ENCODE measurements at regions not wholly inside any gene's neighbourhood (a gene's known extent, or its start where the extent isn't known, plus 50 kb on each side); places are given as distances from the start of the nearest gene placed in this dataset.
"Not testable (repeated sequence)": the region's sequence is repeated elsewhere in the genome, so short reads cannot be mapped to it uniquely, and the experiment has no call there.

- not testable (repeated sequence) for H3K36me3 Mint-ChIP-seq (ENCODE audit: insufficient read depth); ATAC-seq (replicated peaks; ENCODE audit: extremely low read depth, poor library complexity, severe bottlenecking); H3K27me3 Mint-ChIP-seq; DNase-seq (ENCODE audit: low spot score in 2 of 2); H3K4me1 Mint-ChIP-seq; H3K27ac Mint-ChIP-seq (ENCODE audit: low read depth); H3K9me3 Mint-ChIP-seq; H3K4me3 Mint-ChIP-seq
These were observed 274.5 kb downstream of the LIPI start for GRCh38 chr21:13936033-13936937.

GRCh38 chr21:13935396-13936032 lies 275.2 kb downstream of the LIPI start:
- not testable (repeated sequence) for H3K4me3 Mint-ChIP-seq; H3K27ac Mint-ChIP-seq (ENCODE audit: low read depth); H3K4me1 Mint-ChIP-seq

GRCh38 chr21:13934887-13935342 lies 275.8 kb downstream of the LIPI start:
- not testable (repeated sequence) for H3K36me3 Mint-ChIP-seq (ENCODE audit: insufficient read depth); ATAC-seq (replicated peaks; ENCODE audit: extremely low read depth, poor library complexity, severe bottlenecking); H3K4me1 Mint-ChIP-seq; DNase-seq (ENCODE audit: low spot score in 2 of 2); H3K9me3 Mint-ChIP-seq; H3K4me3 Mint-ChIP-seq; H3K27me3 Mint-ChIP-seq; H3K27ac Mint-ChIP-seq (ENCODE audit: low read depth)

More at GRCh38 chr21:13935396-13936032, 275.2 kb downstream of the LIPI start:
- ATAC-seq (replicated peaks; ENCODE audit: extremely low read depth, poor library complexity, severe bottlenecking); H3K36me3 Mint-ChIP-seq (ENCODE audit: insufficient read depth); H3K9me3 Mint-ChIP-seq; DNase-seq (ENCODE audit: low spot score in 2 of 2); H3K27me3 Mint-ChIP-seq: not testable (repeated sequence)

GRCh38 chr21:13923175-13923574 lies 287.6 kb downstream of the LIPI start:
- DNase-seq (ENCODE audit: low spot score in 2 of 2); H3K36me3 Mint-ChIP-seq (ENCODE audit: insufficient read depth); H3K27me3 Mint-ChIP-seq; H3K27ac Mint-ChIP-seq (ENCODE audit: low read depth); H3K4me1 Mint-ChIP-seq; ATAC-seq (replicated peaks; ENCODE audit: extremely low read depth, poor library complexity, severe bottlenecking); H3K4me3 Mint-ChIP-seq; H3K9me3 Mint-ChIP-seq: not testable (repeated sequence)

- not testable (repeated sequence) for ATAC-seq (replicated peaks; ENCODE audit: extremely low read depth, poor library complexity, severe bottlenecking); H3K27me3 Mint-ChIP-seq; H3K27ac Mint-ChIP-seq (ENCODE audit: low read depth); DNase-seq (ENCODE audit: low spot score in 2 of 2); H3K36me3 Mint-ChIP-seq (ENCODE audit: insufficient read depth); H3K4me3 Mint-ChIP-seq; H3K4me1 Mint-ChIP-seq; H3K9me3 Mint-ChIP-seq
These were observed 289.3 kb downstream of the LIPI start for GRCh38 chr21:13921455-13921854.

- not testable (repeated sequence) for H3K27me3 Mint-ChIP-seq; DNase-seq (ENCODE audit: low spot score in 2 of 2); ATAC-seq (replicated peaks; ENCODE audit: extremely low read depth, poor library complexity, severe bottlenecking); H3K36me3 Mint-ChIP-seq (ENCODE audit: insufficient read depth); H3K4me1 Mint-ChIP-seq; H3K27ac Mint-ChIP-seq (ENCODE audit: low read depth); H3K4me3 Mint-ChIP-seq; H3K9me3 Mint-ChIP-seq
These were observed 297.8 kb downstream of the POTED start for GRCh38 chr21:13907385-13907784.

- not testable (repeated sequence) for H3K9me3 Mint-ChIP-seq; H3K36me3 Mint-ChIP-seq (ENCODE audit: insufficient read depth); ATAC-seq (replicated peaks; ENCODE audit: extremely low read depth, poor library complexity, severe bottlenecking); H3K4me3 Mint-ChIP-seq; H3K27ac Mint-ChIP-seq (ENCODE audit: low read depth); DNase-seq (ENCODE audit: low spot score in 2 of 2); H3K27me3 Mint-ChIP-seq
- H3K4me1 Mint-ChIP-seq, result peaks cover 30% of the 10 kb centered on the region
These were observed 287.1 kb downstream of the POTED start for GRCh38 chr21:13896596-13897247.

- not testable (repeated sequence) for H3K36me3 Mint-ChIP-seq (ENCODE audit: insufficient read depth); DNase-seq (ENCODE audit: low spot score in 2 of 2); H3K27me3 Mint-ChIP-seq; H3K4me3 Mint-ChIP-seq; H3K9me3 Mint-ChIP-seq; ATAC-seq (replicated peaks; ENCODE audit: extremely low read depth, poor library complexity, severe bottlenecking)
- Mint-ChIP-seq H3K4me1 (peaks cover 34% of the 10 kb centered on the region), H3K27ac (ENCODE audit: low read depth) (peak overlapping the region; percentile 56)
These were observed 284.0 kb downstream of the POTED start for GRCh38 chr21:13893617-13894016.

GRCh38 chr21:13893025-13893424 lies 283.4 kb downstream of the POTED start:
- H3K4me1 Mint-ChIP-seq, result peaks cover 34% of the 10 kb centered on the region
- not testable (repeated sequence) for H3K4me3 Mint-ChIP-seq; H3K36me3 Mint-ChIP-seq (ENCODE audit: insufficient read depth); H3K27ac Mint-ChIP-seq (ENCODE audit: low read depth); DNase-seq (ENCODE audit: low spot score in 2 of 2); ATAC-seq (replicated peaks; ENCODE audit: extremely low read depth, poor library complexity, severe bottlenecking); H3K9me3 Mint-ChIP-seq; H3K27me3 Mint-ChIP-seq

- not testable (repeated sequence) for H3K36me3 Mint-ChIP-seq (ENCODE audit: insufficient read depth); H3K9me3 Mint-ChIP-seq; H3K27ac Mint-ChIP-seq (ENCODE audit: low read depth); ATAC-seq (replicated peaks; ENCODE audit: extremely low read depth, poor library complexity, severe bottlenecking); H3K4me3 Mint-ChIP-seq; DNase-seq (ENCODE audit: low spot score in 2 of 2); H3K27me3 Mint-ChIP-seq
- peaks cover 29% of the 10 kb centered on the region for H3K4me1 Mint-ChIP-seq
These were observed 282.7 kb downstream of the POTED start for GRCh38 chr21:13892146-13892751.

GRCh38 chr21:13889176-13889575 lies 279.6 kb downstream of the POTED start:
- H3K27me3 Mint-ChIP-seq; ATAC-seq (replicated peaks; ENCODE audit: extremely low read depth, poor library complexity, severe bottlenecking); H3K4me3 Mint-ChIP-seq; H3K27ac Mint-ChIP-seq (ENCODE audit: low read depth); DNase-seq (ENCODE audit: low spot score in 2 of 2); H3K9me3 Mint-ChIP-seq; H3K36me3 Mint-ChIP-seq (ENCODE audit: insufficient read depth): not testable (repeated sequence)
- H3K4me1 Mint-ChIP-seq, result peaks cover 21% of the 10 kb centered on the region

- DNase-seq (ENCODE audit: low spot score in 2 of 2); H3K4me3 Mint-ChIP-seq; H3K36me3 Mint-ChIP-seq (ENCODE audit: insufficient read depth); ATAC-seq (replicated peaks; ENCODE audit: extremely low read depth, poor library complexity, severe bottlenecking); H3K9me3 Mint-ChIP-seq; H3K27ac Mint-ChIP-seq (ENCODE audit: low read depth); H3K27me3 Mint-ChIP-seq: not testable (repeated sequence)
- peaks cover 13% of the 10 kb centered on the region for H3K4me1 Mint-ChIP-seq
These were observed 274.2 kb downstream of the POTED start for GRCh38 chr21:13883641-13884395.

Data from central memory CD8-positive, alpha-beta T cell (primary cell).